ENCODE measurements at regions not wholly inside any gene's neighbourhood (a gene's known extent, or its start where the extent isn't known, plus 50 kb on each side); places are given as distances from the start of the nearest gene placed in this dataset.

- TF ChIP-seq ZNF140 (tag by site-specific recombination; IDR thresholded peaks at IDR 0.05) (no peak), ZBTB17 (tag by site-specific recombination; IDR thresholded peaks at IDR 0.05) (no peak), ZNF292 (tag by site-specific recombination; IDR thresholded peaks at IDR 0.05; ENCODE audit: borderline replicate concordance, low read depth) (no peak), ZBTB1 (tag by site-specific recombination; IDR thresholded peaks at IDR 0.05) (no peak), MEIS1 (CRISPR knock-in tag; IDR thresholded peaks at IDR 0.05; ENCODE audit: borderline replicate concordance) (no peak), OSR2 (tag by site-specific recombination; IDR thresholded peaks at IDR 0.05) (no peak), ZNF223 (tag by site-specific recombination; IDR thresholded peaks at IDR 0.05) (no peak)
Observed at GRCh38 chr22:48961705-48962104, 866.0 kb downstream of the BRD1 start (continued).

- no peaks in the 10 kb centered on the region for H3K4me1 ChIP-seq (ENCODE audit: control insufficient read depth, insufficient read depth, low read length)
- H3K9me3 ChIP-seq (ENCODE audit: control insufficient read depth, insufficient read depth, low read depth, low read length), result no peaks in the 10 kb centered on the region
- no peak overlapping the region for H3K4me3 ChIP-seq (ENCODE audit: low read depth, low read length)
- H3K27ac ChIP-seq (ENCODE audit: extremely low read depth, low read depth, low read length), result no peak overlapping the region
- POLR2A ChIA-PET, result no interaction called here
- CTCF ChIA-PET, result interaction anchor here (1.0 to 1.2 kb wide), 2 partner anchors 9 to 14 kb away, joined by 3 read pairs; no protein-coding TSS in a partner anchor
- TF ChIP-seq ELK4 (IDR thresholded peaks at IDR 0.05; ENCODE audit: borderline replicate concordance, low read depth, low read length), result no peak
- H3K36me3 ChIP-seq (ENCODE audit: control insufficient read depth in 2 of 2, insufficient read depth in 1 of 2, low read length in 2 of 2), result no peaks in the 10 kb centered on the region
Observed at GRCh38 chr22:48960980-48961660, 866.6 kb downstream of the BRD1 start.

- no peak for TF ChIP-seq ZNF280C (tag by site-specific recombination; IDR thresholded peaks at IDR 0.05)
- TF ChIP-seq ZNF623 (tag by site-specific recombination; IDR thresholded peaks at IDR 0.05), result no peak
- TF ChIP-seq ZNF792 (tag by site-specific recombination; IDR thresholded peaks at IDR 0.05), result no peak
- no peak for TF ChIP-seq ZSCAN30 (tag by site-specific recombination; IDR thresholded peaks at IDR 0.05)
- no peak for TF ChIP-seq ZNF830 (tag by site-specific recombination; IDR thresholded peaks at IDR 0.05; ENCODE audit: low read depth)
- TF ChIP-seq ZNF514 (tag by site-specific recombination; IDR thresholded peaks at IDR 0.05), result no peak
- no peak for TF ChIP-seq MEIS1 (CRISPR knock-in tag; IDR thresholded peaks at IDR 0.05; ENCODE audit: borderline replicate concordance)
- no peak for TF ChIP-seq ZNF585B (tag by site-specific recombination; IDR thresholded peaks at IDR 0.05)
- TF ChIP-seq EGR2 (tag by site-specific recombination; IDR thresholded peaks at IDR 0.05; ENCODE audit: low read depth), result no peak
- no peak for TF ChIP-seq ZNF138 (tag by site-specific recombination; IDR thresholded peaks at IDR 0.05; ENCODE audit: borderline replicate concordance)
- TF ChIP-seq ZNF404 (tag by site-specific recombination; IDR thresholded peaks at IDR 0.05), result no peak
- no peak for TF ChIP-seq ZNF354C (tag by site-specific recombination; IDR thresholded peaks at IDR 0.05; ENCODE audit: borderline replicate concordance, low read depth)
- TF ChIP-seq HIC1 (tag by site-specific recombination; IDR thresholded peaks at IDR 0.05), result no peak
- TF ChIP-seq ZNF776 (tag by site-specific recombination; IDR thresholded peaks at IDR 0.05; ENCODE audit: borderline replicate concordance), result no peak
- no peak for TF ChIP-seq ZNF555 (tag by site-specific recombination; conservative IDR thresholded peaks at IDR 0.05)
- no peaks in the 10 kb centered on the region for H3K4me1 ChIP-seq (ENCODE audit: control insufficient read depth, insufficient read depth, low read length)
- ChIA-PET POLR2A (no interaction called here), CTCF (interaction anchor here (1.0 kb wide), 1 partner anchor 15 kb away, joined by 3 read pairs; no protein-coding TSS in a partner anchor)
- H3K9me3 ChIP-seq (ENCODE audit: control insufficient read depth, insufficient read depth, low read depth, low read length), result no peaks in the 10 kb centered on the region
- H3K27ac ChIP-seq (ENCODE audit: extremely low read depth, low read depth, low read length), result no peak overlapping the region
- H3K4me3 ChIP-seq (ENCODE audit: low read depth, low read length), result no peak overlapping the region
- H3K36me3 ChIP-seq (ENCODE audit: control insufficient read depth in 2 of 2, insufficient read depth in 1 of 2, low read length in 2 of 2), result no peaks in the 10 kb centered on the region
Observed at GRCh38 chr22:48960576-48960975, 867.1 kb downstream of the BRD1 start.
